GM23338 (cell line): ENCODE measurements at regions not wholly inside any gene's neighbourhood (a gene's known extent, or its start where the extent isn't known, plus 50 kb on each side); places are given as distances from the start of the nearest gene placed in this dataset.

Source experiments
- CREB1 ChIP-seq: fragments of 250-450 bp; sonication (Bioruptor Pico); IDR thresholded peaks from 2 replicates; pipeline ENCODE4 v1.5.0; 2020; ENCODE audit warnings: low read depth, mild to moderate bottlenecking, moderate library complexity
- EZH2 ChIP-seq: fragments of 200-600 bp; sonication (generic); IDR thresholded peaks from one replicate; pipeline ENCODE4 v1.8.0; 2017; ENCODE audit warnings: antibody characterized with exemption, mild to moderate bottlenecking, low read depth; ENCODE audit not compliant: unreplicated experiment
- EZH2phosphoT487 ChIP-seq: fragments of 200-600 bp; sonication (generic); IDR thresholded peaks from one replicate; pipeline ENCODE4 v1.8.1; 2018; ENCODE audit warnings: antibody characterized with exemption; ENCODE audit not compliant: unreplicated experiment
- JUNB ChIP-seq: IDR thresholded peaks from one replicate; pipeline ENCODE4 v1.6.1; 2016; ENCODE audit warnings: antibody characterized with exemption; ENCODE audit not compliant: unreplicated experiment
- NANOG ChIP-seq: IDR thresholded peaks from 2 replicates; pipeline ENCODE4 v1.6.1; 2016; ENCODE audit warnings: antibody characterized with exemption, borderline replicate concordance
- POLR2AphosphoS5 ChIP-seq: IDR thresholded peaks from 2 replicates; pipeline ENCODE4 v1.6.1; 2016; ENCODE audit warnings: antibody characterized with exemption, low read depth
- STAT1 ChIP-seq: IDR thresholded peaks from one replicate; pipeline ENCODE4 v1.6.1; 2016; ENCODE audit warnings: antibody characterized with exemption; ENCODE audit not compliant: unreplicated experiment
- ZNF114 ChIP-seq: fragments of 250-450 bp; sonication (Bioruptor Pico); IDR thresholded peaks from 2 replicates; pipeline ENCODE4 v1.5.0; 2020; ENCODE audit warnings: mild to moderate bottlenecking, moderate library complexity
- ZNF331 ChIP-seq: fragments of 250-450 bp; sonication (Bioruptor Pico); IDR thresholded peaks from 2 replicates; pipeline ENCODE4 v1.5.0; 2020; ENCODE audit warnings: low read depth, mild to moderate bottlenecking, moderate library complexity
- TF ChIP-seq, protein P1 (sequence below), 2 experiments: fragments of 200-600 bp in 1 of 2; sonication (generic) in 1 of 2; conservative IDR thresholded peaks; 2 replicates each; pipeline versions ENCODE4 v1.5.1 to v1.6.1; 2016 to 2017; ENCODE audit warnings: antibody characterized with exemption in 2 of 2, low read depth in 2 of 2, mild to moderate bottlenecking in 2 of 2, moderate library complexity in 1 of 2
- TF ChIP-seq, protein P2 (sequence below): fragments of 250-450 bp; sonication (Bioruptor Pico); IDR thresholded peaks from 2 replicates; pipeline ENCODE4 v1.5.0; 2020; ENCODE audit warnings: mild to moderate bottlenecking, moderate library complexity
- TF ChIP-seq, protein P3 (sequence below): IDR thresholded peaks from one replicate; pipeline ENCODE4 v1.6.1; 2018; ENCODE audit warnings: antibody characterized with exemption; ENCODE audit not compliant: unreplicated experiment
- TF ChIP-seq, protein P4 (sequence below): IDR thresholded peaks from 2 replicates; pipeline ENCODE4 v1.6.1; 2016; ENCODE audit warnings: antibody characterized with exemption

DNA sequence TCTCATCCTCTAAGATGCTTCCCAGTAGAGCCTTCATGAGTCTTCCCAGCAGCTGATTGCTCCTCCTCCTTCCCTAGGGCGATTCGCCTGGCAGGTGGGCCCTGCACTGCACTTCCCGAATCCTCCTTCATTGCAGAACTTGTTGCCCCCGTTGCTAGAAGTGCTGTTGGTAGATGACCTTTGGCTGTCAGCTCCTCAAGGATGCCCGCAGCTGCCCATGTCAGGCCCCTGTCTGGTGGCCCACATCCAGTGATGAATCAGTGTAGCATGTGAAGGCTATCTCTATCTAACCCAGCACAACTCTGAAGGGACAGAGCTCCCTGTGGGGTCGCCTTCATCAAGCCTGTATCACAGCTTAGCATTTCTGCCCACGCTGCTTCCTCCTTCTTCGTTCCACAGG lies 52.1 kb upstream of the F3 start:
- TF ChIP-seq, protein P1, sequence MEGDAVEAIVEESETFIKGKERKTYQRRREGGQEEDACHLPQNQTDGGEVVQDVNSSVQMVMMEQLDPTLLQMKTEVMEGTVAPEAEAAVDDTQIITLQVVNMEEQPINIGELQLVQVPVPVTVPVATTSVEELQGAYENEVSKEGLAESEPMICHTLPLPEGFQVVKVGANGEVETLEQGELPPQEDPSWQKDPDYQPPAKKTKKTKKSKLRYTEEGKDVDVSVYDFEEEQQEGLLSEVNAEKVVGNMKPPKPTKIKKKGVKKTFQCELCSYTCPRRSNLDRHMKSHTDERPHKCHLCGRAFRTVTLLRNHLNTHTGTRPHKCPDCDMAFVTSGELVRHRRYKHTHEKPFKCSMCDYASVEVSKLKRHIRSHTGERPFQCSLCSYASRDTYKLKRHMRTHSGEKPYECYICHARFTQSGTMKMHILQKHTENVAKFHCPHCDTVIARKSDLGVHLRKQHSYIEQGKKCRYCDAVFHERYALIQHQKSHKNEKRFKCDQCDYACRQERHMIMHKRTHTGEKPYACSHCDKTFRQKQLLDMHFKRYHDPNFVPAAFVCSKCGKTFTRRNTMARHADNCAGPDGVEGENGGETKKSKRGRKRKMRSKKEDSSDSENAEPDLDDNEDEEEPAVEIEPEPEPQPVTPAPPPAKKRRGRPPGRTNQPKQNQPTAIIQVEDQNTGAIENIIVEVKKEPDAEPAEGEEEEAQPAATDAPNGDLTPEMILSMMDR (conservative IDR thresholded peaks at IDR 0.05; ENCODE audit: low read depth in 2 of 2), result no peak
- no peak for TF ChIP-seq POLR2AphosphoS5
- no peak for TF ChIP-seq EZH2phosphoT487
- no peak for TF ChIP-seq JUNB
- no peak for TF ChIP-seq EZH2
- TF ChIP-seq, protein P2, sequence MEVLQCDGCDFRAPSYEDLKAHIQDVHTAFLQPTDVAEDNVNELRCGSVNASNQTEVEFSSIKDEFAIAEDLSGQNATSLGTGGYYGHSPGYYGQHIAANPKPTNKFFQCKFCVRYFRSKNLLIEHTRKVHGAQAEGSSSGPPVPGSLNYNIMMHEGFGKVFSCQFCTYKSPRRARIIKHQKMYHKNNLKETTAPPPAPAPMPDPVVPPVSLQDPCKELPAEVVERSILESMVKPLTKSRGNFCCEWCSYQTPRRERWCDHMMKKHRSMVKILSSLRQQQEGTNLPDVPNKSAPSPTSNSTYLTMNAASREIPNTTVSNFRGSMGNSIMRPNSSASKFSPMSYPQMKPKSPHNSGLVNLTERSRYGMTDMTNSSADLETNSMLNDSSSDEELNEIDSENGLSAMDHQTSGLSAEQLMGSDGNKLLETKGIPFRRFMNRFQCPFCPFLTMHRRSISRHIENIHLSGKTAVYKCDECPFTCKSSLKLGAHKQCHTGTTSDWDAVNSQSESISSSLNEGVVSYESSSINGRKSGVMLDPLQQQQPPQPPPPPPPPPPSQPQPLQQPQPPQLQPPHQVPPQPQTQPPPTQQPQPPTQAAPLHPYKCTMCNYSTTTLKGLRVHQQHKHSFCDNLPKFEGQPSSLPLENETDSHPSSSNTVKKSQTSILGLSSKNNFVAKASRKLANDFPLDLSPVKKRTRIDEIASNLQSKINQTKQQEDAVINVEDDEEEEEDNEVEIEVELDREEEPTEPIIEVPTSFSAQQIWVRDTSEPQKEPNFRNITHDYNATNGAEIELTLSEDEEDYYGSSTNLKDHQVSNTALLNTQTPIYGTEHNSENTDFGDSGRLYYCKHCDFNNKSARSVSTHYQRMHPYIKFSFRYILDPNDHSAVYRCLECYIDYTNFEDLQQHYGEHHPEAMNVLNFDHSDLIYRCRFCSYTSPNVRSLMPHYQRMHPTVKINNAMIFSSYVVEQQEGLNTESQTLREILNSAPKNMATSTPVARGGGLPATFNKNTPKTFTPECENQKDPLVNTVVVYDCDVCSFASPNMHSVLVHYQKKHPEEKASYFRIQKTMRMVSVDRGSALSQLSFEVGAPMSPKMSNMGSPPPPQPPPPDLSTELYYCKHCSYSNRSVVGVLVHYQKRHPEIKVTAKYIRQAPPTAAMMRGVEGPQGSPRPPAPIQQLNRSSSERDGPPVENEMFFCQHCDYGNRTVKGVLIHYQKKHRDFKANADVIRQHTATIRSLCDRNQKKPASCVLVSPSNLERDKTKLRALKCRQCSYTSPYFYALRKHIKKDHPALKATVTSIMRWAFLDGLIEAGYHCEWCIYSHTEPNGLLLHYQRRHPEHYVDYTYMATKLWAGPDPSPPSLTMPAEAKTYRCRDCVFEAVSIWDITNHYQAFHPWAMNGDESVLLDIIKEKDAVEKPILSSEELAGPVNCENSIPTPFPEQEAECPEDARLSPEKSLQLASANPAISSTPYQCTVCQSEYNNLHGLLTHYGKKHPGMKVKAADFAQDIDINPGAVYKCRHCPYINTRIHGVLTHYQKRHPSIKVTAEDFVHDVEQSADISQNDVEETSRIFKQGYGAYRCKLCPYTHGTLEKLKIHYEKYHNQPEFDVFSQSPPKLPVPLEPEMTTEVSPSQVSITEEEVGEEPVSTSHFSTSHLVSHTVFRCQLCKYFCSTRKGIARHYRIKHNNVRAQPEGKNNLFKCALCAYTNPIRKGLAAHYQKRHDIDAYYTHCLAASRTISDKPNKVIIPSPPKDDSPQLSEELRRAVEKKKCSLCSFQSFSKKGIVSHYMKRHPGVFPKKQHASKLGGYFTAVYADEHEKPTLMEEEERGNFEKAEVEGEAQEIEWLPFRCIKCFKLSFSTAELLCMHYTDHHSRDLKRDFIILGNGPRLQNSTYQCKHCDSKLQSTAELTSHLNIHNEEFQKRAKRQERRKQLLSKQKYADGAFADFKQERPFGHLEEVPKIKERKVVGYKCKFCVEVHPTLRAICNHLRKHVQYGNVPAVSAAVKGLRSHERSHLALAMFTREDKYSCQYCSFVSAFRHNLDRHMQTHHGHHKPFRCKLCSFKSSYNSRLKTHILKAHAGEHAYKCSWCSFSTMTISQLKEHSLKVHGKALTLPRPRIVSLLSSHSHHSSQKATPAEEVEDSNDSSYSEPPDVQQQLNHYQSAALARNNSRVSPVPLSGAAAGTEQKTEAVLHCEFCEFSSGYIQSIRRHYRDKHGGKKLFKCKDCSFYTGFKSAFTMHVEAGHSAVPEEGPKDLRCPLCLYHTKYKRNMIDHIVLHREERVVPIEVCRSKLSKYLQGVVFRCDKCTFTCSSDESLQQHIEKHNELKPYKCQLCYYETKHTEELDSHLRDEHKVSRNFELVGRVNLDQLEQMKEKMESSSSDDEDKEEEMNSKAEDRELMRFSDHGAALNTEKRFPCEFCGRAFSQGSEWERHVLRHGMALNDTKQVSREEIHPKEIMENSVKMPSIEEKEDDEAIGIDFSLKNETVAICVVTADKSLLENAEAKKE (CRISPR knock-in tag), result no peak
- no peak for TF ChIP-seq CREB1 (CRISPR knock-in tag)
- TF ChIP-seq STAT1, result no peak
- no peak for TF ChIP-seq ZNF114 (CRISPR knock-in tag)
- TF ChIP-seq, protein P3, sequence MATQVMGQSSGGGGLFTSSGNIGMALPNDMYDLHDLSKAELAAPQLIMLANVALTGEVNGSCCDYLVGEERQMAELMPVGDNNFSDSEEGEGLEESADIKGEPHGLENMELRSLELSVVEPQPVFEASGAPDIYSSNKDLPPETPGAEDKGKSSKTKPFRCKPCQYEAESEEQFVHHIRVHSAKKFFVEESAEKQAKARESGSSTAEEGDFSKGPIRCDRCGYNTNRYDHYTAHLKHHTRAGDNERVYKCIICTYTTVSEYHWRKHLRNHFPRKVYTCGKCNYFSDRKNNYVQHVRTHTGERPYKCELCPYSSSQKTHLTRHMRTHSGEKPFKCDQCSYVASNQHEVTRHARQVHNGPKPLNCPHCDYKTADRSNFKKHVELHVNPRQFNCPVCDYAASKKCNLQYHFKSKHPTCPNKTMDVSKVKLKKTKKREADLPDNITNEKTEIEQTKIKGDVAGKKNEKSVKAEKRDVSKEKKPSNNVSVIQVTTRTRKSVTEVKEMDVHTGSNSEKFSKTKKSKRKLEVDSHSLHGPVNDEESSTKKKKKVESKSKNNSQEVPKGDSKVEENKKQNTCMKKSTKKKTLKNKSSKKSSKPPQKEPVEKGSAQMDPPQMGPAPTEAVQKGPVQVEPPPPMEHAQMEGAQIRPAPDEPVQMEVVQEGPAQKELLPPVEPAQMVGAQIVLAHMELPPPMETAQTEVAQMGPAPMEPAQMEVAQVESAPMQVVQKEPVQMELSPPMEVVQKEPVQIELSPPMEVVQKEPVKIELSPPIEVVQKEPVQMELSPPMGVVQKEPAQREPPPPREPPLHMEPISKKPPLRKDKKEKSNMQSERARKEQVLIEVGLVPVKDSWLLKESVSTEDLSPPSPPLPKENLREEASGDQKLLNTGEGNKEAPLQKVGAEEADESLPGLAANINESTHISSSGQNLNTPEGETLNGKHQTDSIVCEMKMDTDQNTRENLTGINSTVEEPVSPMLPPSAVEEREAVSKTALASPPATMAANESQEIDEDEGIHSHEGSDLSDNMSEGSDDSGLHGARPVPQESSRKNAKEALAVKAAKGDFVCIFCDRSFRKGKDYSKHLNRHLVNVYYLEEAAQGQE, result no peak
- TF ChIP-seq, protein P4, sequence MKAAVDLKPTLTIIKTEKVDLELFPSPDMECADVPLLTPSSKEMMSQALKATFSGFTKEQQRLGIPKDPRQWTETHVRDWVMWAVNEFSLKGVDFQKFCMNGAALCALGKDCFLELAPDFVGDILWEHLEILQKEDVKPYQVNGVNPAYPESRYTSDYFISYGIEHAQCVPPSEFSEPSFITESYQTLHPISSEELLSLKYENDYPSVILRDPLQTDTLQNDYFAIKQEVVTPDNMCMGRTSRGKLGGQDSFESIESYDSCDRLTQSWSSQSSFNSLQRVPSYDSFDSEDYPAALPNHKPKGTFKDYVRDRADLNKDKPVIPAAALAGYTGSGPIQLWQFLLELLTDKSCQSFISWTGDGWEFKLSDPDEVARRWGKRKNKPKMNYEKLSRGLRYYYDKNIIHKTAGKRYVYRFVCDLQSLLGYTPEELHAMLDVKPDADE, result no peak
- TF ChIP-seq NANOG, result no peak
- no peak for TF ChIP-seq ZNF331 (CRISPR knock-in tag)
